NCI-H2227 (cell line): ENCODE measurements at regions not wholly inside any gene's neighbourhood (a gene's known extent, or its start where the extent isn't known, plus 50 kb on each side); places are given as distances from the start of the nearest gene placed in this dataset.
"Not testable (repeated sequence)": the region's sequence is repeated elsewhere in the genome, so short reads cannot be mapped to it uniquely, and the experiment has no call there.

Source experiments
- DNase-seq: peaks from one replicate; lab custom pipeline; 2025; ENCODE audit not compliant: unreplicated experiment; lab: John Stamatoyannopoulos, UW

- DNase-seq = no peak
Observed at GRCh38 chr16:63890081-63890480, 1231.8 kb downstream of the CDH11 start.

DNA sequence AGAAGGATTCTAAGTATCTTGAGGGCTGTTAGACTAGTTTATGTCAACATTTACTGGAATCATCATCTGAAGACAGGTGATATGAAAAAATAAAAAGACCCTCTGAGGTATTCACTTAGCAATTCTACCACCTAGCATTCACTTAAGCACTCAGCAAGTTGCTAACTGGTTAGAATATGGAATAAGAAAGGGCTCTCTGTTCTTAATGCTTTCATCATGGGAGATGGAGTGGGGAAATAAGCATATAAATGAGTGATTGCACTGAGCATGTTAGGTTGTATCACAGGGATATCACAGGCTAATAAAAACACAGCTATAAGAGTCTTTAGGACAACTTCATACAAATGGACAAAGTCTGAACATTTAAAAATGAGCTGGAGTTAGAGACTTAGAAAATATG is 1238.8 kb downstream of the CDH11 start:
- no peak for DNase-seq

GRCh38 chr16:63882576-63882975 is 1239.3 kb downstream of the CDH11 start:
- DNase-seq = no peak

DNA sequence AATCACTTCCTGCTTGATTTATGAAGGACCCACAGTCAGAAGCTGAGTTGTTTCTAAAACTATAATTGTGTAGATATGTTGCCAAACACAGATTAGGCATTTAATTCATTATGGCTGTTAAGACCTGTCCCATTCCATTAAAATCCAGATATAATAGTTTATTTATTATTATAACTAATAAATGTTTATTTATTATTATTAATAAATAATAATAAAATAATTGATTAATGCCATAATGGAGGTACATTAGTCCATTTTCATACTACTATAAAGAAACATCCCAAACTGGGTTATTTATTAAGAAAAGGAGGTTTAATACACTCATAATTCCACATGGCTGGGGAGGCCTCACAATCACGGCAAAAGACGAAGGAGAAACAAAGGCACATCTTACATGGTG is 1240.9 kb downstream of the CDH11 start:
- no peak for DNase-seq

DNA sequence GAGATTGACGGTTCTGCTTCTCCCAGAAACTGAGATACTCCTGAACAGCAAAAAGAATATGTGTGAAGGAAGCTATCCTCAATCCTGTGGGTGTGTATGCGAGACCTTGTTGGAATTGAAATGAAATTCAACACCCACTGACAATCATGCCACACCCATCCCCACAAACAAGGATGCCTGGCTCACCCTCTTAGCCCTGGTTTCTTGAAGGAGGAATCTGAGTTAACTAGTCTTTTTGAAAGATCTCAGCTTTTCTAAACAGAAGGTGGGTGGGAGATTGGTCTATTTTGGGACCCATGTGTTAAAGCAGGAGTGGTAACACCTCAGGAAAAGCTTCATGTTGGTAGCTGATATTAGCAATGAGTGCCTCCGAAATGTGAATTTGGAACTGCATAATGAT is 1244.5 kb downstream of the CDH11 start:
- DNase-seq = no peak

GRCh38 chr16:63876103-63876502 is 1245.8 kb downstream of the CDH11 start:
- no peak for DNase-seq

DNA sequence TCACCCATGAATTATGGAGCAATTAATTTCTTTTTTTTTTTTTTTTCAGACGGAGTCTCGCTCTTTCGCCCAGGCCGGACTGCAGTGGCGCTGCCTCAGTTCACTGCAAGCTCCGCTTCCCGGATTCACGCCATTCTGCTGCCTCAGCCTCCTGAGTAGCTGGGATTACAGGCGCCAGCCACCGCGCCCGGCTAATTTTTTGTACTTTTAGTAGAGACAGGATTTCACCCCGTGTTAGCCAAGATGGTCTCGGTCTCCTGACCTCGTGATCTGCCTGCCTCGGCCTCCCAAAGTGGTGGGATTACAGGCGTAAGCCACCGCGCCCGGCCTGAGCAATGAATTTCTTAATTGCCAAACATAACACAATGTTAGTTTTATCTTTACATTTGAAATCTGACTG is 1261.2 kb downstream of the CDH11 start:
- not testable (repeated sequence) for DNase-seq

DNA sequence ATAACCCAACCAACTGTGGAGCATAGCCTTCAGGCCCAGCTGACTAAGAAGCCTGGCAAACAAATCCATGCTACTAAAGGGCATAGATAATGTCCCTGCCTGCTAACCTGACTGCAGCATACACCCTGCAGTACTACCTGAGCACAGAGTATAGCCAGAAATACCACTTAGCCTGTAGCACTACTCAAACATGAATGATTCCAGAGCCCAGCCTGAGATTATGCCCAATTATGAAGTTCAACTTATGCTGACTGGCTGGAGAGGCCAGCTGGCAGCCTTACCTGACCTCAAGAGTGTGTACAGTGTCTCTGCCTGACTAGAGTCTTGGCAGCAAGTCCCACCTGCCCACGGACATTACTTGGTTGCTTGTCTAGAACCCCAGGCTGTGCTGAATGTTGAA is 1265.3 kb downstream of the CDH11 start:
- no peak for DNase-seq

DNA sequence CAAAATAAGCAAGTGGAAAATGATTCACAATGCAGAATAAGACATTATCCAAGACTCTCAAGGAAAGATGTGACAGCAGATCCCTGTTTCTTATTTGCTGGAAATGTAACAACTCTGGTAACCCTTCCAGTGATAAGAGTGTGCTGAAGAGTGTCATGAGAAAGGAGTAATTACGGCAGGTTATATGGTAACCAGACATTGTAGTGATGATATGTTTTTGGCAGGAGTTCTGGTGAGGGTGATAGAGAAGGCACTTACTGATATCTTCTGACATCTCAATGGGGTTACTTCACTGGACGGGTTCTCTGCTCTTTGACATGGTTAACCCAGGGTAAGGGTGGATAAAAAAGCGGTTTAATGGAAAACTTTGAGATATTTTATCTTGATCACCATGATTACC is 1270.9 kb downstream of the CDH11 start:
- no peak for DNase-seq

GRCh38 chr16:63841271-63841670 is 1280.6 kb downstream of the CDH11 start:
- DNase-seq = no peak

DNA sequence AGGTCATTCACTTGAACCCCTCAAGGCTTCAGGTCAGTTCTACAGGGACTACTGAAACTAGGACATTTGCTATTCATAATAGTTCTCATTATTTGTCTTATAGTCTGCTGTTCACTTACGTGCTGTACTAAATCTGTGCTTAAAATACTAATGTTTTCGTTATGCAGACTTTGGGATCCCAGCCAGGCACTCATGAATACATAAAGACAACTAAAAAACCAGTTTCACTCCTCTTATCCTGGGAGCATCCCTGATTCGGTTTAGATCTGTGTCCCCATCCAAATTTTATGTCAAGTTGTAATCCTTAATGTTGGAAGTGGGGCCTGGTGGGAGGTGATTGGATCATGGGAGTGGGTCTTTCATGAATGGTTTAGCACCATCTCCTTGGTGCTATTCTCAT is 1291.8 kb downstream of the CDH11 start:
- no peak for DNase-seq

GRCh38 chr16:63822818-63823217 is 1299.0 kb downstream of the CDH11 start:
- no peak for DNase-seq

DNA sequence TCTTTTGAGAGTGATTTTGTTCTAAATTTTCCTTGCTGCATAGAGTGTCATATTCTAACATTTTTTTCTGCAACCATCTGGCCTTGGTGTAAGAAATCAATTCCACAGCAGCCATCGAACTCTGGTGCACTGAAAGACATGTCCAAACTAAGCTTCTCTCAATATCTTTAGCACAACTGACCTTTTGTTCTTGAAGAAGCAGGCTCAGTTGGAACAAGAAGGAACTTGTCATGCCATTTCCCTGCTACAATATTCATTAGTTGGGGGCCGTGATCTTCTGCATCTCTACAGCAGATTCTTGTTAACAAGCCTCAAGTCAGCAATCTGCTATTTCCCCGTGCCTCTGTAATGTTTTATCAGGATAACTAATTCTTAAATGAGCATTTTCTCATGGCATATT is 1305.6 kb downstream of the CDH11 start:
- DNase-seq = no peak

DNA sequence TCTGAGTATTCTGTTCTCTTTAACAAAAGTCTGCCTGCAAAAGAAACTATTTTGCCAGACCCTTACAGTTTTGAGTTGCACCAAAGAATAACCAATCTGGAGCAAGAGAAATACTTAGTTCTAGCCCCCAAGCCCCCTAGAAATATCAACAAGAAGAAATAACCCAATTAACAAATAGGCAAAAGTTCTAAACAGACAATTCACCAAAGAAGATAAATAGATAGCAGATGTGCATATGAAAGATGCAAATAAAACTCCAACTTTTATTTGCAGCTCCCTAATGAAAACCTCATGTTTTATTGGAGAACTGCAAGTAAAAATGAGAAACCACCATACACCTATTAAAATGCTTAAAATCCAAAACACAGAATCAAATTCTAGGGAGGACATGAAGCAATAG is 1308.0 kb downstream of the CDH11 start:
- DNase-seq = no peak

- DNase-seq = no peak
Observed at GRCh38 chr16:63808730-63809129, 1313.1 kb downstream of the CDH11 start.

GRCh38 chr16:63806794-63807506 is 1314.9 kb downstream of the CDH11 start:
- DNase-seq = no peak

GRCh38 chr16:63804126-63804525 is 1317.7 kb downstream of the CDH11 start:
- DNase-seq = no peak

GRCh38 chr16:63789603-63790002 is 1332.3 kb downstream of the CDH11 start:
- no peak for DNase-seq

DNA sequence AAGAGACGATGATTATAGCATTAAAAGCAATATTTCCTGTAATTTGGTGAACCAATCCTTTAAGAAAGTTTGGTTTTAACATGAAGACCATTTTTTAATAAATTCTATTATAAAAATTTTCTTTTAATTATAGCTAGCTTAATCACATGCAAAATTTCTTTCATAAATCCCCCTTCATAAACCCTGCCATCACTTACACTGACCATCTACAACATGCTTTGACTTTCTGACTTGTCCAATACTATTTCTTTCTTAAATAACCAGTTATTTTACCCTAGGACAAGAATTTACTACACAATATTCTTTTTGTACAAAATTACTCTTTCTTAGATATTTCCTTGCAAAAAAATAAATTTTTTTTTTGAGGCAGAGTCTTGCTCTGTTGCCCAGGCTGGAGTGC is 1334.8 kb downstream of the CDH11 start:
- no peak for DNase-seq

- DNase-seq = no peak
Observed at GRCh38 chr16:63785170-63785569, 1336.7 kb downstream of the CDH11 start.

GRCh38 chr16:63776437-63776836 is 1345.4 kb downstream of the CDH11 start:
- DNase-seq = no peak

GRCh38 chr16:63776034-63776433 is 1345.8 kb downstream of the CDH11 start:
- no peak for DNase-seq

GRCh38 chr16:63774302-63774701 is 1347.6 kb downstream of the CDH11 start:
- no peak for DNase-seq
